ENCODE measurements at regions not wholly inside any gene's neighbourhood (a gene's known extent, or its start where the extent isn't known, plus 50 kb on each side); places are given as distances from the start of the nearest gene placed in this dataset.

GRCh38 chr11:10386361-10386760 lies 68.7 kb upstream of the AMPD3 start:
- TF ChIP-seq PKNOX1 (IDR thresholded peaks at IDR 0.05) (no peak), FOXK2 (IDR thresholded peaks at IDR 0.05) (no peak)

All from HEK293T (cell line).